NCI-H2196 (cell line): ENCODE measurements at regions not wholly inside any gene's neighbourhood (a gene's known extent, or its start where the extent isn't known, plus 50 kb on each side); places are given as distances from the start of the nearest gene placed in this dataset.
"Not testable (repeated sequence)": the region's sequence is repeated elsewhere in the genome, so short reads cannot be mapped to it uniquely, and the experiment has no call there.

Source experiments
- DNase-seq: peaks from one replicate; lab custom pipeline; 2025; ENCODE audit not compliant: unreplicated experiment; lab: John Stamatoyannopoulos, UW

DNA sequence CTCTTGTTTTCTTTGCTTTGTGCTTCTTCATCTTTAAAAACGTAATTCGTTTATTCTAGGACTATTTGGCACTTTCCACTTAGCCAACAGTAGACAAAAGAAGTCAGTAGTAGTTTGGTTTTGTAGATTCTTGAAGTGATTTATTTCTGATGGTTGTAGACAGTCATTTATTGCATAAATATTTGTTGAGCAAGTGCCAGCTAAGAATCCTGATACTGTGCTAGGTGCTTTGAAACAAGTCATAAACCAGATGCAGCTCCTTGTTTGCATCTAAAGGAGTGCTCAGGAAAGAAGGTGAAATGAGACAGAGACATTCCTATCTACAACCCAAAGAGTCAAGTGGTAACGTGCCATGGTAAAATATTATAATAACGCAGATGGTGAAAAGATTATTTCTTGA, 469.1 kb downstream of the GJA1 start:
- no peak for DNase-seq

DNA sequence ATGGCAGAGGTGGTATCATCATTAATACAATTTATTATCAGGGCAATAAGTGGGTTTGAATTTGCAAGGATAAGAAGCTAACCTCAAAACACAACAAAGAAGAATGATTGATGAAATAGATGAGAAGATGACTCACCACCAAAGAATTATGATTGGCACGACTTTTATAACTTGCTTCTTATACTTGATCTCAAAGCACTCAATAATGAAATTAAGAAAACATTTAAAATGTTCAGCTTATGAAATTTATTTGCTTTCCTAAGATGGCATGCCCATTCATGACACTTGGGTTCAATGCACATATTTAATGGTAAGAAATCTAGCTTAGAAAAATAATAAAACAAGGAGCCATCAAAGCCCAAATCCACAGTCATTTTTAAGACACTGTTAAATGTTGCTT, 477.5 kb downstream of the GJA1 start:
- DNase-seq, result no peak

DNA sequence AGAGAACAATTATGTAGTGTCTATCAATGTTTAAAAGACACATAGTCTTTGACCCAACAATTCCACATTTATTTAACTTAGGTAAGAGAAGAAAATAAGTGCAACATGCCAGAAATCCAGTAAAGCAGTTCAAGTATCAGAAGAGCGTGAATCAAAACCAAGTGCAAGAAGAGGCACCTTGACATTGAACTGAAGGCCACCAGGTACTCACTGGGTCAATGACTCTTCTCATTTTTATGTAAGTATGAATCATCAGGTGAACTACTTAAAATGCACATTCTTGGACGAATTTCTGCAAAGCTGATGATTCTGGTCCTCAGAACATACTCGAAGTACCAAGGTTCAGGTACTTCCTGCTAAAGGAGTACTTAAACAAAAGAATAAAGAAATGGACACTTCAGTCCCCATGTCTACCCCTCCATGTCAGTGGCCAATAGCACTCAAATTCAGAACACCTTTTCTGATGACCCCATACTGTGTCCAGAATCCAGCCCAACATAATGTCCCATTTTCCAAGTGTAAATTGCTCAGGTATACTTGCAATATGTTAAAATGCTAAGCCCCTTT, 481.9 kb downstream of the GJA1 start:
- no peak for DNase-seq

DNA sequence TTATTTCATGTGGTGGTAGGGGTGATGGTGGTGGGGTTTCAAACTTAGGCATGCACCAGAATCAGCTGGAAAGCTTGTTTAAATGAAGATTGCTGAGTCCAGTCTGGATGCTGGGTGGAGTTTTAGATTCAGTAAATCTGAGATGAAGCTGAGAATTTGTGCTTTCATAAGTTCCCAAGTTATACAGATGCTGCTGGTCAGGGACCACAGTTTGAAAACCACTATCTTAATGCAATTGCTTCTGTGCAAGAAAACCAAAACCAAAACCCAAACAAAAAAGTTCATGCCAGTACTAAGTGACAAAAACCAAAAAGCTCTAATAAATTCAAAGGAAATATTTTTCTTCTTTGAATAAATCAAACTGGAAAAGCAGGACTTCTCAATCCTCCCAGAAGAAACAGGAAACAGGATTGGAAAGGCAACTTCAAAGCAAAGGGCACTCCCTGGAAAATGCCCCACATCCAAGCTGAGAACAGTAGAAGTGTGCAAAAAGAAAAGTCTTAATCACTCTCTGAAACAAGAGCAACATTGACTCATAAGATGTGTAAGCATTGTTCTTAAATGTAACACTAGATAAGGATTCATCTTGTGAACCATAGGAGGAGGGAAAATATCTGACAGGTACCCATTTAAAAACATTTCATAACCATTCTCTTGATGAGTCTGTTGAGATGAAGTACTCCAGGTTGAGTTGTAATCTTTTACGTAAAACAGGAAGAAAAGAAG, 481.5 kb upstream of the HSF2 start:
- DNase-seq, result no peak

DNA sequence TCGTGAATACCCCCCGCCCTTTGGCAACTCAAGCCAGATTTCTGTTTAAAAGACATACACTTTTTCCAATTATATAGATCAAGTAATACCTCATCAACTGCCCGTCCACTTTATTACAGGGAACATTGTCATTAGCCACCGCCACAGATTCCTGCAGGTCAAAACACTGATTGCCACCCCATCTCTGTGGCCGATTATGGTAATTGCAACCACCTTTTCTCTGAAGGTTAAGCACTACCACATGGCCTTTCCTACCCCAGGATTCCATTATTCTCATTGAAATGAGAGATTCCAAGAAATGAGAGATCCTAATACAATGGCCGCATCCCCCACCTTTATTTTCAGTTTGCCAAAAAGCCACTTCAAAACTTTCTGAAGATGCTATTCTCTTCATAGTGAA, 478.8 kb upstream of the HSF2 start:
- DNase-seq, result no peak

DNA sequence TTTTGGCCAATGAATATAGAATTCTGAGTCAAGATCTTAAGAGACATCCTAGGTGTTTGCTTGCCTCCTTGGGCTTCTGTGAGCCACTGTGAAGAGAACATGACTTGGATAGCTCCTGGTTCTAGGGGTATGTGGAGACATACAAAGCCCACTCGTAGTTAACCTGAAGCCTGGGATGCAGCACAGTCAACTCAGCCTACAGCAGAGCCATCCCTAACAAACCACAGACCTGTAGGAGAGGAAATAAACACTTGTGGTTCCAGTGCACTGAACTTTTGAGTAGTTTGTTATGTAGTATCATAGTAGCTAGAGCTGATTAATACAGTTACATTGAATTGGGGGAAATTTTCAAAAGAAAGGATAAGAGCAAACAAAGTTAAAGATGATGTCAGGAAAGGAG, 474.4 kb upstream of the HSF2 start:
- no peak for DNase-seq

DNA sequence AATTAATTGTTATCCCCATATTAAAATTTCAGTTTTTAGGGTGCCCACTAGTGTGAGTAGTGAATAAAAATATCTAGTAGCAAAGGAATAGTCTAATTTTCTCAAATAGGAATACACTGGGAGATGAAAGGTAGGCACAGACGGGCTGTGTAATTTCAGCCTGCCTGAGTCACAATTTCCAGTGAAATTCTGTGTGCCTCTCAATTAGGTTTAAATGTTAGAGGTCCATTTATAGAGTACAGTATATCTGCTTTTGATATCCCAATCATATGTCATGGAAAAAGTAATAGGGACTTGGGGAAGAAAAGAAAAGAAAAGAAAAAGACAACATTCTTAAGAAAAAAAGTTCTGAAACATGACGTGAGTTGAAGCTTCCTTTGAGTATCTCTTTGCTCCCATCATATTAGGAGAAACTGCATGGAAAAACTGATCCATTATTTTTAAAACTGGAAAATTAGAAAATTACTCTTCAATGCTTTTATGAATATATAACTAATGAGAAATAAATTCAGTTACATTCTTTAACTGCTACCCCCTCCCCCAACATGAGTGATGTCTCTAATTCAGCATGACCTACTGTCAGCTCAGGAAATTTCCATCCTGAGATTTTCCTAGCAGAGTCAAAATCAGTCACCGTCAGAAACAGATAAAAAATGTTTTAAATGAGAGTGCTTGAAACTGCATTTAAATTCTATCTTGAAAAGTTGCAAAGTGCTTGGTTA, 473.8 kb upstream of the HSF2 start:
- DNase-seq, result no peak

DNA sequence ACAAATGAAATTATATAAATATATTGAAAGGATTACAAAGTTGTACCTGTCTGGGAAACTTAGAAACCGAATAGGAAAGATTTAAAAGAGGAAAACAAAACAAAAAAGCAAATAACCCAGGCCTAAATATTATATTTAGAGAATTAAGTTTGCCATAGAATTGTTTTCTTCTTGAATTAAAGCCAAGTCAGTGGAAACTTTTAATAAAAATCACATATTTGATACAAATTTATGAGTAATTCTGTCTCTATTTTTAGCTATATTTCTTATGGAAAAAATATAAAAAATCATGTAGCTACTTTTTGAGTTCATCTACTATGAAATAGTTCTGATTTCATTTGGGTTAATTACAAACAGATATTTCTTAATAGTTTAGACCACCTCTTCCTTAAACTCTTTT, 470.2 kb upstream of the HSF2 start:
- DNase-seq, result no peak

DNA sequence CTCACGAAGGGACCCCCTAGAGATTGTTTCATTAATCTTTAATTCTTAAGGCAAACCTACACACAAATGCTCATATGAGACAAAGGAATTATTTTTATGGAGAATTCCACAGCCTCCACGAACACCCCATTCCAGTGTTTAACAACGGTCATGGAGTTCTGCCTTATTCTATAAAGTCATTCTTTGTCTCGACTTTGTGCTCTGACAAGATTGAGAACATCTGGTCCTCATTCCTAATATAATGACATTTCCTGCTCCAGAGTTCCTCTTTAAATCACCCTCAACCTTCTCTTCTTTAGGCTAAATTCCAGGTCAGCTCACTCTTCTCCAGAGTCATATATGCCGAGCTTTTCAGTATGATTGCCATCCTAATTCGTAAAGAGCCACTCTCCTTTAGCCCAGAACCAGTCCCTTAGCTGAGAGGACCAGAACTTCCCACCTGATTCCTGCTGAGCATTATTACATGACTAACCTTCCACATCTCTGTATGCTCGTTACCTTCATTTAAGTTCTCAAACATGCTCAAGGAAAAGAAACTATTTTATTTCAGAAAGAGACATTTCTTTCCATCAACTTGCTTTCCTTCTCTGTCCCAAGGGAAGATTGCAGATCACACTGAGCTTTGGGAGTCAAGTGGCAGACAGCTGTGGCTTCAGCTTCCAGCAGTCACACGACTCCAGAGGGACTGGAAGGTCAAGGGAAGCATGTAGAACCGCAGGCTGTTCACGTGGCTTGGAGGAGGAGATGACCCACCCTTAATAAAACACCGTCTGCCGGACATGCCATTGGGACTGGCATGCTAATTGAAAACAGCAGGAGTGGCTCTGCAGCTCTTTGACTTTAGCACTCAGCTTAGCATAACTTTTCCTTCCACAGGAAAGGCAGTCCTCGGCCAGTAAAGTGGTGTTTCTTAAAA, 467.1 kb upstream of the HSF2 start:
- no peak for DNase-seq

DNA sequence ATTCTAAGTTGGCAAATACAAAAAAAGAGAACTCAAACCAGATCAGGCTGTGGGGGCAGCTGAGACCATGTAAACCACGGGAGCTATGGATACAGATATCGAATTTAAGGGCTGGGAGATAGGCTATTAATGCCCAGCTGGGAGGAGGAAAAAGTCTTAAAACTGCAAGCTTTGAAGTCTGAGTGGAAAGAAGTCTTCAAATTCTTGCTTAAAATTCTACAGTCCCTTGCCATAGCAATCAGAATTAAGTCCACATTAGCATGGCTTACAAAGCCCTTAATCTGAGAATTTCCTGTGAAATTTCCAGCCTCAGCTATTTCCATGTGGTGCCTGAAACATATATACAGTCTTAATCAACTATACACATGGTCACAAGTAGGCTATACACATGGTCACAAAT, 465.0 kb upstream of the HSF2 start:
- no peak for DNase-seq

DNA sequence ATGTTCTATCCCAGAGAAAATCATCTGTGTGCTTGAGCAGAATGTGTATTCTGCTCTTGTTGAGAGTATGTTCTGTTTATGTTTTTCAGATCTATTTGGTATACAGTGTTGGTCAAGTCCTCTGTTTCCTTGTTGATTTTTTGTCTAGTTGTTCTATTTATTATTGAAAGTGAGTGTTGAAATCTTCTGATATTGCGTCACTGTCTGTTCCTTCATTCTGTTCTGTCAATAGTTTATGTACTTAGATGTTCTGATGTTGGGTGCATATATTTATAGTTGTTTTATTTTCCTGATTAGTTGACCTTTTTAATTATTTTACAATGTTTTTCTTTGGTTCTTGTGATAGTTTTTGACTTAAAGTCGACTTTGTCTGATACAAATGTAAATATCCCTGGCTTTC, 458.7 kb upstream of the HSF2 start:
- no peak for DNase-seq

DNA sequence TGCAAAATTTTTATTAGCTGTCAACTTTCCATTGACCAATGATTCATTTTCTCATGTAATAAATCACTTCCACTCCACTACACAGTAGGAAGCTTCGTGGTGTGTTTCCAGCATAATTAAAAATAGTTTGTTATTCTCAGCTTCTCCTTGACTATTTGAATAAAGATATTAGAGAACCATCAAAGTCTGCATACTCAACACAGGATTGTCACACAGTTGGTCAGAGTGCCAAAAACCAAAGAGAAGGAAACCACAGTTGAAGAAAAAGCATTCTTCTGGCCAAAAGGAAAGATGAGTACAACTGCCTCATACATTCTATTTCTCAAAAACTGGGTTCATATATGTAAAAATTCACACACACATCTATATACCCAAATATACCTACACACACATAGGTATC, 455.1 kb upstream of the HSF2 start:
- DNase-seq, result no peak

DNA sequence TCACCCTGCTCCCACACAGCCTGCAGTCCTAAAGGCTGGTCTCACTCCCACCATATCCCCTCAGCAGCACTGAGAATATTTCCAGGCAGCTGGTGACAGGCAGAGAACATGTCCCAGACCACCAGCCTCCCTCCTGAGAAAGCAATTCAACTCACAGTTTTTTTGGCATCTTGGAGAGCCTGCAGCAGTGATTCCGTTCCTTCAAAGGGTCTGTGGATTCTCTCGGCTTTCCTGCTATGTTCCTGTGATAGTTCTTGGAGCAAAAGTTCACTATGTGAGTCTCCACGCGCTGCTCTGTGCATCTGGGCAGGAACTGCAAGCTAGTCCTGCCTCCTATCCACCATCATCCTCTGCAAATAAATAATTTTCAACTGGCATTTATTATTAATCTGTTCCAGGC, 448.3 kb upstream of the HSF2 start:
- no peak for DNase-seq

DNA sequence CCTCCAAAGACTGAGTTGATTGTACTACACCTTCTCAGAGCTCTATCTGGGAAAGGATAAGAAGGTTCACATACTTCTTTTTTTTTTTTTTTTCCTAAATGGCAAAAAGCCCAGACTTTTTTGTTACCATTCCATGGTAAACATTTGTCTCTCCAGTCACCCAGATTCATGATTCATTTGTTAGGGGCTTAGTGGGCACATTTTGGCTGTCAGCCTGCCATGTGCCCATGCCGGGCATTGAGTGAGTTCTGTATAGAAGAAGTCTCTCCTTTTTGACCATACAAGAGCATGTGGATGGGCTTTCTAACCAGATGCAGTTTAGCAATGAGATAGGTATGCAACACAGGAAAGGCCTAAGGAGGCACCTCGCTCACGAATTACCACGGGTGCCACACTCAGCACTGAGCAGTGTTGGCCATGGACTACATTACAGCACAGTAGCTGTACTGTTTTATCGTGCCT, 447.5 kb upstream of the HSF2 start:
- no peak for DNase-seq

DNA sequence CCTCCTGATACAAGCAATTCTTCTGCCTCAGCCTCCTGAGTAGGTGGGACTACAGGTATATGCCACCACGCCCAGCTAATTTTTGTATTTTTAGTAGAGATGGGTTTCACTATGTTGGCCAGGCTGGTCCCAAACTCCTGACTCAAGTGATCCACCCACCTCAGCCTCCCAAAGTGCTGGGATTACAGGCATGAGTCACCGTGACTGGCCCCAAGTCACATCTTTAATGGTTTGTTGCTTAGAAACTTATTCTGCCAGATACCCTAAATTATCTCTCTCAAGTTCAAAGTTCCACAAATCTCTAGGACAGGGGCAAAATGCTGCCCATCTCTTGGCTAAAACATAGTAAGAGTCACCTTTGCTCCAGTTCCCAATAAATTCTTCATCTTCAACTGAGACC, 444.1 kb upstream of the HSF2 start:
- not testable (repeated sequence) for DNase-seq

DNA sequence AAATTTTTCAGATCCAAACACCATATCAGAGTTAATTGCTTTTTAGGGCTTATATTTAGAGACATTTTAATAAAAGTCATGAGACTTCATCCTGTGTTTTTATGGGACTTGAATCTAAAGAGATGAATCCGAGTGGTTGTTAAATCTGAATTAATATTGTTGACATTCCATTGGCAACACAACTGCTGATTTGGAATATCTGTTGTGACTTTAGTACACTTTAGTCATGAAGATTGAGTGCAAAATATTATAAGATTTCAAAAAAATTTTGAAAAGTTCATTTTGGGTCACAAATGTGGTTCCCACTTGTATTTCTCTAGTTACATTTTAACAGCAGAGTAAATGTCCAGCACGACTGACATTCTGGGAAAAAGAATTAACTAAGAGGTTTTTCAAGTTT, 442.7 kb upstream of the HSF2 start:
- DNase-seq, result no peak

DNA sequence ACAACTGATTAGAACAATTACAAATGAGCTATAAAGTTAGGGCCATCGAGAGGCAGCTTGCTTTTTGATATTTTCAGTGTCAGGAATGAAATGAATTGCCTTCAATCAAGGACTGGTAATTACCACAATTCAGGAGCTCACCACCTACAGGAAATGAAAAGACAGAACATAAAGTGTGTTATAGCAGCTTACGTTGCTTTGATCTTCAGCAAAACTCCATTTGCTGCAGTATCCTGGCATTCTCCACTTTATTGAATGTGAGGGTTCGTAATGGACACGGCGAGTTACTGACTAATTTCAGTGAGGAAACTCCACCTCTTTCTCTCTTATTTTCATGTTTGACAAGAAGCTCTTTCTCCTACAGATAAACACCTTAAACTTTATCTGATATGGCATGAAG, 440.0 kb upstream of the HSF2 start:
- DNase-seq, result no peak

DNA sequence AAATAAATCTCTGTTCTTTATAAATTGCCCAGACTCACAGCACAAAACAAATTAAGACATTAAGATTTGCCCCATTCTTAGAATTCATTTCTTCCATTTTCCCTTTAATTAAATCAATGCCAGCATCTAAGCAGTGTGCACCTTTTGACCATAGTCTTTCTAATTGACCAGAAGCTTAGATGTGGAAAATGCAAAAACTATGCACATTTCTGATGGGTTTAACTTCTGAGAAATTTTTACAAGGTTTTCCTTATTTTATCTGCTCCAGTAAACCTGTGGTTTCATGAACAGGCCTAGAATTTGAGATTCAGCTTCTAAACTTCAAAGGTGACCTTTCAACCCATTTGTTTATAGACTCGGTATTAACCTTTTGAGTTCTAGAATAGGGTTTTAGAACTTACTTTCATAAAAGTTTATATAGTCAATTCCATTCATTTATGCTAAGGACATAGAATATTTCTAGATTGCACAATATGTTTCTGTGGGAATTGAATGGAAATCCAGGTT, 437.8 kb upstream of the HSF2 start:
- no peak for DNase-seq

DNA sequence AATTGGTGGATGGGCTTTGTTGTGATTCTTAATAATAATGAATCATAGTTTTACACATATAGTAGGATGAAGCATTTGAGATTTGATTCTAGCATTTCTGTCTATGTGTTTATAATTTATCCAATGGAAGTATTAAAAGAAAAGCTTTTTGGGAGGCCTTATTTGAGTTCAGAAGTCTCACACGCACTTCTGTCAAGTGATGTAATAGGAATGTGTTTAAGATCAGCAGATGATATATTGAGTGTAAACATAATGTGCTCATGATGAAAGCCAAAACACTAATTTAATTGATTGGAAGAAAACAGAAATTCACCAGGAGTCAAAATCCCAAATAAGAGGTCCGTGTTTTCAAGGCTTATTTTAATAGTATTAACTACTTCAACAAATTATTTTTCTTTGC, 435.6 kb upstream of the HSF2 start:
- no peak for DNase-seq

DNA sequence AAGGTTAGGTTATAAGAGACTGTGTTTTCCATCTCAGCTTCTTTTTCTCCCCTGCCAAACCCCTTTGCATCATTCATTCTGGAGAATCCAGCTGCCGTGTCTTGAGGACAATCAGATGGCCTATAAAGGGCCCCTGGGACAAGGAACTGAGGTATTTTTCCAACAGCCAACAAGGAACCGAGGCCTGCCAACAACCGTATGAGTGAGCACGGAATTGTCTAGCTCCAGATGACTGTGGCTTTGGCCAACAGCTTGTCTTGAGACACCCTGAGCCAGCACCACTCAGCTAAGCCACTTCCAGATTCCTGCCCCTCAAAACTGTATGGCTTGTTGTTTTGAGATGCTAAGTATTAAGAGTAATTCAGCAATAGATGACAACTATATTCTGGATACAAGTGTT, 433.7 kb upstream of the HSF2 start:
- no peak for DNase-seq

DNA sequence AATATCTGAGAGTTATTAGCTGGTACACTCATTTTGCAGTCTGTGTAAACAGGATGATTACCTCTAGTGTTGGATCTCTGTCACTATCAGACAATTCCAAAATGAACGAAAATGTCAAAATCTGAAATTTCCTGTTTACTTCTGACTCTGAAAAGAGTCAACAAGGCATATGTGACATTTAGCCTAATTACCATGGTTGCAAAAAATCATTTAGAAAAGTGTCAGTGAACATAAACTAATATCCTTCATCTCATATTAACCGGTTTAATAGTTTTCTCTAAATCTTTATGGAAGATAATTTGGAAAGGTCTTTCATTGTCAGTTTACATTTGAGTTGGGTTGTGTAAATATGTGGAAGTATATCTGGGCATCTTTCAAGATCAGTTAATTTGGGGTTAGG, 431.8 kb upstream of the HSF2 start:
- DNase-seq, result no peak
